KMS-11 (cell line): ENCODE measurements at regions not wholly inside any gene's neighbourhood (a gene's known extent, or its start where the extent isn't known, plus 50 kb on each side); places are given as distances from the start of the nearest gene placed in this dataset.
"Not testable (repeated sequence)": the region's sequence is repeated elsewhere in the genome, so short reads cannot be mapped to it uniquely, and the experiment has no call there.

Experiments used
- H2AFZ ChIP-seq: fragments of 200-600 bp; sonication (generic); 2 replicates; pipeline ENCODE4 v1.6.1; 2016; ENCODE audit warnings: antibody characterized with exemption, mixed run types, low read depth
- H3K27ac ChIP-seq: fragments of 200-600 bp; sonication (generic); 2 replicates; pipeline ENCODE4 v1.6.1; 2016; ENCODE audit warnings: mild to moderate bottlenecking, mixed run types
- H3K27me3 ChIP-seq: fragments of 200-600 bp; sonication (generic); 2 replicates; pipeline ENCODE4 v1.6.1; 2017; ENCODE audit warnings: mild to moderate bottlenecking, low read depth, mixed run types, moderate library complexity; ENCODE audit not compliant: insufficient read depth
- H3K36me3 ChIP-seq: fragments of 200-600 bp; sonication (generic); 2 replicates; pipeline ENCODE4 v1.6.1; 2017; ENCODE audit warnings: mild to moderate bottlenecking, mixed run types; ENCODE audit not compliant: insufficient read depth
- H3K4me1 ChIP-seq: fragments of 200-600 bp; sonication (generic); 2 replicates; pipeline ENCODE4 v1.6.1; 2016; ENCODE audit warnings: mild to moderate bottlenecking, low read depth, mixed run types; ENCODE audit not compliant: poor library complexity, severe bottlenecking
- H3K4me2 ChIP-seq: fragments of 200-600 bp; sonication (generic); 2 replicates; pipeline ENCODE4 v1.7.0; 2016; ENCODE audit warnings: mild to moderate bottlenecking, mixed run types
- H3K4me3 ChIP-seq: fragments of 200-600 bp; sonication (generic); IDR thresholded peaks from 2 replicates; pipeline ENCODE4 v1.6.1; 2017; ENCODE audit warnings: low read depth, low read length, mixed read lengths; ENCODE audit not compliant: insufficient read depth
- H3K79me2 ChIP-seq: fragments of 200-600 bp; sonication (generic); 2 replicates; pipeline ENCODE4 v1.6.1; 2016; ENCODE audit warnings: low read depth, mixed run types; ENCODE audit not compliant: insufficient read depth
- H3K9ac ChIP-seq: fragments of 200-600 bp; sonication (generic); 2 replicates; pipeline ENCODE4 v1.6.1; 2016; ENCODE audit warnings: mild to moderate bottlenecking, mixed run types
- H4K20me1 ChIP-seq: fragments of 200-600 bp; sonication (generic); 2 replicates; pipeline ENCODE4 v1.6.1; 2016; ENCODE audit warnings: mild to moderate bottlenecking, mixed run types; ENCODE audit not compliant: insufficient read depth
- CTCF ChIP-seq: fragments of 200-600 bp; sonication (generic); conservative IDR thresholded peaks from 2 replicates; pipeline ENCODE4 v1.6.1; 2017; ENCODE audit warnings: low read depth, mild to moderate bottlenecking, antibody characterized with exemption, low read length, moderate library complexity, mixed read lengths

GRCh38 chr13:111494641-111495040, 174.2 kb downstream of the TEX29 start:
- H3K36me3 ChIP-seq: no peaks in the 10 kb centered on the region
- no peak overlapping the region for H3K27ac ChIP-seq
- no peak overlapping the region for H3K4me2 ChIP-seq
- no peak overlapping the region for H3K9ac ChIP-seq
- no peaks in the 10 kb centered on the region for H3K79me2 ChIP-seq
- no peaks in the 10 kb centered on the region for H4K20me1 ChIP-seq
- TF ChIP-seq CTCF: no peak
- H3K4me1 ChIP-seq: no peaks in the 10 kb centered on the region
- H3K4me3 ChIP-seq: no peak overlapping the region
- no peaks in the 10 kb centered on the region for H3K27me3 ChIP-seq
- H2AFZ ChIP-seq: no peak overlapping the region

GRCh38 chr13:111501596-111502535, 181.4 kb downstream of the TEX29 start:
- H3K4me3 ChIP-seq, H4K20me1 ChIP-seq, H3K4me2 ChIP-seq, H3K4me1 ChIP-seq, H2AFZ ChIP-seq, H3K9ac ChIP-seq, H3K36me3 ChIP-seq, H3K27ac ChIP-seq, H3K27me3 ChIP-seq, H3K79me2 ChIP-seq: not testable (repeated sequence)

GRCh38 chr13:111502957-111503356, 182.5 kb downstream of the TEX29 start:
- Histone ChIP-seq H4K20me1 (no peaks in the 10 kb centered on the region), H2AFZ (no peak overlapping the region), H3K79me2 (no peaks in the 10 kb centered on the region), H3K27ac (no peak overlapping the region), H3K27me3 (no peaks in the 10 kb centered on the region), H3K4me3 (no peak overlapping the region), H3K9ac (no peak overlapping the region), H3K36me3 (no peaks in the 10 kb centered on the region), H3K4me2 (no peak overlapping the region), H3K4me1 (no peaks in the 10 kb centered on the region)
- TF ChIP-seq CTCF: no peak

GRCh38 chr13:111503376-111503775, 182.9 kb downstream of the TEX29 start:
- H3K9ac ChIP-seq: no peak overlapping the region
- H3K4me2 ChIP-seq: no peak overlapping the region
- H4K20me1 ChIP-seq: no peaks in the 10 kb centered on the region
- no peak overlapping the region for H3K4me3 ChIP-seq
- H3K27me3 ChIP-seq: no peaks in the 10 kb centered on the region
- no peak overlapping the region for H2AFZ ChIP-seq
- no peaks in the 10 kb centered on the region for H3K4me1 ChIP-seq
- TF ChIP-seq CTCF: no peak
- no peaks in the 10 kb centered on the region for H3K36me3 ChIP-seq
- no peak overlapping the region for H3K27ac ChIP-seq
- no peaks in the 10 kb centered on the region for H3K79me2 ChIP-seq
